OCI-LY7 (cell line): ENCODE measurements at regions not wholly inside any gene's neighbourhood (a gene's known extent, or its start where the extent isn't known, plus 50 kb on each side); places are given as distances from the start of the nearest gene placed in this dataset.

ENCODE experiments used
- BruUV-seq: library from RNA; stranded (reverse); fragments of 400-500 nt; replicated peaks from 2 replicates; lab custom pipeline; 2021; lab: Mats Ljungman, UMichigan
- CTCF ChIA-PET: fragments of 300-600 bp; sonication (Branson Sonifier 250); formaldehyde crosslinking; loops from one replicate; lab custom pipeline; 2022; ENCODE audit warnings: antibody characterized with exemption; ENCODE audit not compliant: unreplicated experiment; lab: Charles Lee
- POLR2A ChIA-PET: fragments of 300-600 bp; sonication (Branson Sonifier 250); formaldehyde crosslinking; loops from one replicate; lab custom pipeline; 2022; ENCODE audit warnings: antibody characterized with exemption; lab: Charles Lee
- DNase-seq: peaks from one replicate; pipeline ENCODE4 v3.0.0-alpha.2; 2015; ENCODE audit warnings: low spot score
- H2AFZ ChIP-seq: fragments of 200-600 bp; sonication (generic), shearing (Covaris generic); 2 replicates; pipeline ENCODE4 v1.6.1; 2014; ENCODE audit warnings: mild to moderate bottlenecking, antibody characterized with exemption, low read length, moderate library complexity
- H3K27ac ChIP-seq: fragments of 200-600 bp; sonication (generic); 2 replicates; pipeline ENCODE4 v1.5.1; 2014; ENCODE audit warnings: mixed run types, low read depth, mild to moderate bottlenecking, moderate library complexity, low read length, inconsistent platforms; ENCODE audit not compliant: poor library complexity, severe bottlenecking
- H3K36me3 ChIP-seq: fragments of 200-600 bp; sonication (generic); 2 replicates; pipeline ENCODE4 v1.6.1; 2014; ENCODE audit warnings: mild to moderate bottlenecking, antibody characterized with exemption, low read length, moderate library complexity, mixed read lengths; ENCODE audit not compliant: insufficient read depth
- H3K4me1 ChIP-seq: fragments of 200-600 bp; sonication (generic); 2 replicates; pipeline ENCODE4 v1.5.1; 2014; ENCODE audit warnings: mild to moderate bottlenecking, low read length; ENCODE audit not compliant: insufficient read depth, poor library complexity, severe bottlenecking
- H3K4me2 ChIP-seq: fragments of 200-600 bp; sonication (generic); 2 replicates; pipeline ENCODE4 v1.6.1; 2014; ENCODE audit warnings: mild to moderate bottlenecking, low read length
- H3K4me3 ChIP-seq: fragments of 200-600 bp; sonication (generic); 2 replicates; pipeline ENCODE4 v1.5.1; 2014; ENCODE audit warnings: mild to moderate bottlenecking, low read depth, low read length; ENCODE audit not compliant: poor library complexity, severe bottlenecking
- H3K79me2 ChIP-seq: fragments of 200-600 bp; sonication (generic); 2 replicates; pipeline ENCODE4 v1.6.1; 2016; ENCODE audit warnings: low read depth, mild to moderate bottlenecking, low read length, moderate library complexity, mixed read lengths; ENCODE audit not compliant: insufficient read depth
- H3K9me2 ChIP-seq: fragments of 200-600 bp; sonication (generic); 2 replicates; pipeline ENCODE4 v1.6.1; 2016; ENCODE audit warnings: mild to moderate bottlenecking, low read length, mixed read lengths; ENCODE audit not compliant: insufficient read depth
- H3K9me3 ChIP-seq: fragments of 200-600 bp; sonication (generic); 2 replicates; pipeline ENCODE4 v1.6.1; 2014; ENCODE audit warnings: mild to moderate bottlenecking, mixed run types, low read length, mixed read lengths
- H4K20me1 ChIP-seq: fragments of 200-600 bp; sonication (generic); 2 replicates; pipeline ENCODE4 v1.6.1; 2014; ENCODE audit warnings: mild to moderate bottlenecking, antibody characterized with exemption, low read length, moderate library complexity, mixed read lengths; ENCODE audit not compliant: insufficient read depth
- EZH2phosphoT487 ChIP-seq: fragments of 200-600 bp; sonication (generic); IDR thresholded peaks from 2 replicates; pipeline ENCODE4 v1.6.1; 2018; ENCODE audit warnings: low read depth, borderline replicate concordance, mild to moderate bottlenecking, mixed run types, antibody characterized with exemption, low read length, moderate library complexity, mixed read lengths
- intact Hi-C: fragments of 100-400 bp; cut with micrococcal nuclease; formaldehyde crosslinking; loops from one replicate; pipeline ENCODE4 v1.10.0; 2022; ENCODE audit not compliant: unreplicated experiment
- TF ChIP-seq, protein P1 (sequence below): fragments of 200-600 bp; sonication (generic); conservative IDR thresholded peaks from 2 replicates; pipeline ENCODE4 v1.5.1; 2014; ENCODE audit warnings: mild to moderate bottlenecking, antibody characterized with exemption, low read length, moderate library complexity, mixed read lengths

- Histone ChIP-seq H3K4me3 (no peak overlapping the region), H3K79me2 (no peaks in the 10 kb centered on the region), H3K9me3 (no peaks in the 10 kb centered on the region), H3K9me2 (no peaks in the 10 kb centered on the region), H3K36me3 (no peaks in the 10 kb centered on the region), H3K4me2 (no peak overlapping the region), H4K20me1 (no peaks in the 10 kb centered on the region), H3K27ac (no peak overlapping the region), H2AFZ (no peak overlapping the region), H3K4me1 (peaks cover 22% of the 10 kb centered on the region)
- intact Hi-C loops, result no loop called here
- ChIA-PET POLR2A (no interaction called here), CTCF (no interaction called here)
- peak; percentile 25 for DNase-seq
- TF ChIP-seq EZH2phosphoT487, result no peak
- TF ChIP-seq, protein P1, sequence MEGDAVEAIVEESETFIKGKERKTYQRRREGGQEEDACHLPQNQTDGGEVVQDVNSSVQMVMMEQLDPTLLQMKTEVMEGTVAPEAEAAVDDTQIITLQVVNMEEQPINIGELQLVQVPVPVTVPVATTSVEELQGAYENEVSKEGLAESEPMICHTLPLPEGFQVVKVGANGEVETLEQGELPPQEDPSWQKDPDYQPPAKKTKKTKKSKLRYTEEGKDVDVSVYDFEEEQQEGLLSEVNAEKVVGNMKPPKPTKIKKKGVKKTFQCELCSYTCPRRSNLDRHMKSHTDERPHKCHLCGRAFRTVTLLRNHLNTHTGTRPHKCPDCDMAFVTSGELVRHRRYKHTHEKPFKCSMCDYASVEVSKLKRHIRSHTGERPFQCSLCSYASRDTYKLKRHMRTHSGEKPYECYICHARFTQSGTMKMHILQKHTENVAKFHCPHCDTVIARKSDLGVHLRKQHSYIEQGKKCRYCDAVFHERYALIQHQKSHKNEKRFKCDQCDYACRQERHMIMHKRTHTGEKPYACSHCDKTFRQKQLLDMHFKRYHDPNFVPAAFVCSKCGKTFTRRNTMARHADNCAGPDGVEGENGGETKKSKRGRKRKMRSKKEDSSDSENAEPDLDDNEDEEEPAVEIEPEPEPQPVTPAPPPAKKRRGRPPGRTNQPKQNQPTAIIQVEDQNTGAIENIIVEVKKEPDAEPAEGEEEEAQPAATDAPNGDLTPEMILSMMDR, result no peak
- BruUV-seq, result no TSS peak
Observed at GRCh38 chr1:59016390-59016789, 232.5 kb upstream of the JUN start.

- DNase-seq, result no peak
- CTCF ChIA-PET, result no interaction called here
- H3K4me2 ChIP-seq, result no peak overlapping the region
- BruUV-seq, result no TSS peak
- no peaks in the 10 kb centered on the region for H3K36me3 ChIP-seq
- no peaks in the 10 kb centered on the region for H3K9me2 ChIP-seq
- H3K27ac ChIP-seq, result no peak overlapping the region
- H3K79me2 ChIP-seq, result no peaks in the 10 kb centered on the region
- H3K9me3 ChIP-seq, result no peaks in the 10 kb centered on the region
- TF ChIP-seq, protein P1, result no peak
- TF ChIP-seq EZH2phosphoT487, result no peak
- H3K4me1 ChIP-seq, result peaks cover 22% of the 10 kb centered on the region
- POLR2A ChIA-PET, result no interaction called here
- H3K4me3 ChIP-seq, result no peak overlapping the region
- H4K20me1 ChIP-seq, result no peaks in the 10 kb centered on the region
- intact Hi-C loops, result no loop called here
- H2AFZ ChIP-seq, result no peak overlapping the region
Observed at GRCh38 chr1:59017501-59018231, 233.8 kb upstream of the JUN start.

- intact Hi-C loops, result no loop called here
- CTCF ChIA-PET, result no interaction called here
Observed at GRCh38 chr1:59018446-59018845, 234.6 kb upstream of the JUN start.

More at GRCh38 chr1:59018446-59018845, 234.6 kb upstream of the JUN start:
- H3K4me1 ChIP-seq, result peaks cover 18% of the 10 kb centered on the region
- H4K20me1 ChIP-seq, result no peaks in the 10 kb centered on the region
- H3K4me2 ChIP-seq, result no peak overlapping the region
- H3K9me3 ChIP-seq, result no peaks in the 10 kb centered on the region
- TF ChIP-seq EZH2phosphoT487, result no peak
- TF ChIP-seq, protein P1, result no peak
- H3K36me3 ChIP-seq, result no peaks in the 10 kb centered on the region
- H2AFZ ChIP-seq, result no peak overlapping the region
- no peak for DNase-seq
- POLR2A ChIA-PET, result interaction anchor here (0.5 to 0.8 kb wide), 2 partner anchors 12 to 1634 kb away, joined by 3 read pairs; no protein-coding TSS in a partner anchor
- BruUV-seq, result no TSS peak
- H3K4me3 ChIP-seq, result no peak overlapping the region
- H3K27ac ChIP-seq, result no peak overlapping the region
- no peaks in the 10 kb centered on the region for H3K9me2 ChIP-seq
- no peaks in the 10 kb centered on the region for H3K79me2 ChIP-seq
